Fibroblast of lung (primary cell): ENCODE measurements at regions not wholly inside any gene's neighbourhood (a gene's known extent, or its start where the extent isn't known, plus 50 kb on each side); places are given as distances from the start of the nearest gene placed in this dataset.

Source experiments
- DNase-seq, 2 donors: peaks; one replicate each; pipeline versions ENCODE4 v3.0.0 to v3.0.0-alpha.2; 2010; ENCODE audit warnings: low read depth in 2 of 2
- H2AFZ ChIP-seq: 2 replicates; pipeline ENCODE4 v1.5.1; 2012; ENCODE audit warnings: low read length, control low read depth, inconsistent platforms
- H3K27ac ChIP-seq: 2 replicates; pipeline ENCODE4 v1.5.1; 2011; ENCODE audit warnings: low read length, control low read depth; ENCODE audit not compliant: insufficient read depth
- H3K27me3 ChIP-seq: 2 replicates; pipeline ENCODE4 v1.5.1; 2011; ENCODE audit warnings: mild to moderate bottlenecking, low read length; ENCODE audit not compliant: control insufficient read depth, insufficient read depth
- H3K36me3 ChIP-seq: 2 replicates; pipeline ENCODE4 v1.5.1; 2011; ENCODE audit warnings: low read length; ENCODE audit not compliant: control insufficient read depth, insufficient read depth
- H3K4me1 ChIP-seq: 2 replicates; pipeline ENCODE4 v1.5.1; 2011; ENCODE audit warnings: low read length; ENCODE audit not compliant: control insufficient read depth, insufficient read depth; ENCODE audit errors: extremely low read depth
- H3K4me2 ChIP-seq: 2 replicates; pipeline ENCODE4 v1.5.1; 2011; ENCODE audit warnings: low read length, control low read depth; ENCODE audit not compliant: insufficient read depth; ENCODE audit errors: extremely low read depth
- H3K4me3 ChIP-seq, 4 experiments: fragments of 200-600 bp in 1 of 4; sonication (generic) in 1 of 4; replicated peaks in 1 of 4; 2 replicates each; pipeline ENCODE4 v1.5.1; 2011 to 2016; ENCODE audit warnings: low read length in 4 of 4, low read depth in 3 of 4, mild to moderate bottlenecking in 3 of 4, control low read depth in 2 of 4, inconsistent platforms in 1 of 4, mixed read lengths in 1 of 4; ENCODE audit not compliant: insufficient read depth in 1 of 4; ENCODE audit errors: control extremely low read depth in 1 of 4
- H3K79me2 ChIP-seq: 2 replicates; pipeline ENCODE4 v1.5.1; 2012; ENCODE audit warnings: mild to moderate bottlenecking, low read length, inconsistent platforms; ENCODE audit not compliant: control insufficient read depth, insufficient read depth
- H3K9ac ChIP-seq: 2 replicates; pipeline ENCODE4 v1.5.1; 2011; ENCODE audit warnings: mild to moderate bottlenecking, low read length, control low read depth; ENCODE audit not compliant: insufficient read depth
- H3K9me3 ChIP-seq: 2 replicates; pipeline ENCODE4 v1.5.1; 2012; ENCODE audit warnings: low read depth, low read length; ENCODE audit not compliant: control insufficient read depth, insufficient read depth
- H4K20me1 ChIP-seq: 2 replicates; pipeline ENCODE4 v1.5.1; 2011; ENCODE audit warnings: low read length; ENCODE audit not compliant: control insufficient read depth, insufficient read depth; ENCODE audit errors: extremely low read depth
- EZH2 ChIP-seq: IDR thresholded peaks from 2 replicates; pipeline ENCODE4 v1.5.1; 2012; ENCODE audit warnings: low read length, control low read depth, mild to moderate bottlenecking; ENCODE audit errors: missing control alignments
- TF ChIP-seq, protein P1 (sequence below), 2 donors: IDR thresholded peaks in 1 of 2; conservative IDR thresholded peaks in 1 of 2; 1 replicate in 1 of 2; 2 replicates in 1 of 2; pipeline ENCODE4 v1.5.1; 2011 to 2012; ENCODE audit warnings: low read length in 2 of 2, control low read depth in 1 of 2, inconsistent platforms in 1 of 2, low read depth in 1 of 2, mild to moderate bottlenecking in 1 of 2

- DNase-seq: no peak
- no peak overlapping the region for H3K4me3 ChIP-seq
- H3K4me1 ChIP-seq: no peaks in the 10 kb centered on the region
- H4K20me1 ChIP-seq: no peaks in the 10 kb centered on the region
- no peak overlapping the region for H3K27ac ChIP-seq
- no peaks in the 10 kb centered on the region for H3K27me3 ChIP-seq
- no peaks in the 10 kb centered on the region for H3K36me3 ChIP-seq
- no peak overlapping the region for H2AFZ ChIP-seq
- TF ChIP-seq, protein P1, sequence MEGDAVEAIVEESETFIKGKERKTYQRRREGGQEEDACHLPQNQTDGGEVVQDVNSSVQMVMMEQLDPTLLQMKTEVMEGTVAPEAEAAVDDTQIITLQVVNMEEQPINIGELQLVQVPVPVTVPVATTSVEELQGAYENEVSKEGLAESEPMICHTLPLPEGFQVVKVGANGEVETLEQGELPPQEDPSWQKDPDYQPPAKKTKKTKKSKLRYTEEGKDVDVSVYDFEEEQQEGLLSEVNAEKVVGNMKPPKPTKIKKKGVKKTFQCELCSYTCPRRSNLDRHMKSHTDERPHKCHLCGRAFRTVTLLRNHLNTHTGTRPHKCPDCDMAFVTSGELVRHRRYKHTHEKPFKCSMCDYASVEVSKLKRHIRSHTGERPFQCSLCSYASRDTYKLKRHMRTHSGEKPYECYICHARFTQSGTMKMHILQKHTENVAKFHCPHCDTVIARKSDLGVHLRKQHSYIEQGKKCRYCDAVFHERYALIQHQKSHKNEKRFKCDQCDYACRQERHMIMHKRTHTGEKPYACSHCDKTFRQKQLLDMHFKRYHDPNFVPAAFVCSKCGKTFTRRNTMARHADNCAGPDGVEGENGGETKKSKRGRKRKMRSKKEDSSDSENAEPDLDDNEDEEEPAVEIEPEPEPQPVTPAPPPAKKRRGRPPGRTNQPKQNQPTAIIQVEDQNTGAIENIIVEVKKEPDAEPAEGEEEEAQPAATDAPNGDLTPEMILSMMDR (conservative IDR thresholded peaks at IDR 0.05 in 1 of 2, IDR thresholded peaks at IDR 0.05 in 1 of 2; ENCODE audit: low read depth in 1 of 2, low read length in 2 of 2): no peak
- no peak for TF ChIP-seq EZH2
- H3K9ac ChIP-seq: no peak overlapping the region
- H3K9me3 ChIP-seq: no peaks in the 10 kb centered on the region
- H3K79me2 ChIP-seq: no peaks in the 10 kb centered on the region
- no peak overlapping the region for H3K4me2 ChIP-seq
Measured at GRCh38 chr1:70909262-70909822, 138.3 kb downstream of the PTGER3 start.

DNA sequence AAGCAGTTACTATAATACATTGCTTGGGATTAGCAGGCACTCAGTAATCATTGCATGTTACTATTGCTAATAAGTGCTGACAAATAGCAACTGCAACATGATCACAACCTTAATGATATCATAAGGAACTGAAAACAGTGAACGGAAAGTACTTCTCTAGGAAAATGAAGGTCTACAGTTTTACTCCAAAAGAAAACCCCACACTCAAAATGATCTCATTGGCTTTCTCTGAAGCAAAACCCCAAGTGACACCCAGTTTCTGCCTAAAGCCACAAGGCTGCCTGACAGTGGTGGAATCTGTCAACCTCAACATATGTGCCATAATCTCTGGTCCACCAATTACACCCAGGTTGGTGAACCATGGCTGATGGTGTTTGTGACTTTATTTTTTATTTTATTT is 137.6 kb downstream of the PTGER3 start:
- Histone ChIP-seq H3K27me3 (no peaks in the 10 kb centered on the region), H4K20me1 (no peaks in the 10 kb centered on the region), H3K79me2 (no peaks in the 10 kb centered on the region), H3K9ac (no peak overlapping the region), H3K9me3 (no peaks in the 10 kb centered on the region), H2AFZ (no peak overlapping the region), H3K27ac (no peak overlapping the region), H3K4me2 (no peak overlapping the region), H3K36me3 (no peaks in the 10 kb centered on the region), H3K4me1 (no peaks in the 10 kb centered on the region), H3K4me3 (no peak overlapping the region)
- DNase-seq: no peak
- TF ChIP-seq EZH2: no peak
- TF ChIP-seq, protein P1 (conservative IDR thresholded peaks at IDR 0.05 in 1 of 2, IDR thresholded peaks at IDR 0.05 in 1 of 2; ENCODE audit: low read depth in 1 of 2, low read length in 2 of 2): no peak

DNA sequence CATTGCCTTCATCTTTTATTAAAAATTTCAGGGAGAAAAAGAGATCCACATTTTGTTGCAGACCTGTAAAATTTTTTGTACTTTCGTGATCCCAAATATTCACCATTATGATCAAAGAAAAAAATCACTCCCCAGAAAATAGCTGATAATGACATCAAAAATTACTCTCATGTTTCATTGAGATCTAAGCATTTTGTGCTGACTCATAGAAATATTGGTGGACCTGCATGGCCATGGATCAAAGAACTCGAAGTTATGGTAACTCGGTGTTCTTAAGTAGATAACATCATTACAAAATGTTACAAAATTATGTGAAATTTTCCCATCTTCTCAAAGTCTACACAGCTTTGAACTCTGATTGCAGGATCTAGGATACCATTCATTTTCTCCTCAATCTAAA is 135.8 kb downstream of the PTGER3 start:
- no peak overlapping the region for H3K9ac ChIP-seq
- H2AFZ ChIP-seq: no peak overlapping the region
- H3K36me3 ChIP-seq: no peaks in the 10 kb centered on the region
- TF ChIP-seq, protein P1 (conservative IDR thresholded peaks at IDR 0.05 in 1 of 2, IDR thresholded peaks at IDR 0.05 in 1 of 2; ENCODE audit: low read depth in 1 of 2, low read length in 2 of 2): no peak
- no peak for TF ChIP-seq EZH2
- H3K4me3 ChIP-seq: no peak overlapping the region
- no peaks in the 10 kb centered on the region for H3K9me3 ChIP-seq
- H3K4me2 ChIP-seq: no peak overlapping the region
- no peaks in the 10 kb centered on the region for H3K79me2 ChIP-seq
- DNase-seq: no peak
- H3K4me1 ChIP-seq: no peaks in the 10 kb centered on the region
- no peak overlapping the region for H3K27ac ChIP-seq
- H4K20me1 ChIP-seq: no peaks in the 10 kb centered on the region
- no peaks in the 10 kb centered on the region for H3K27me3 ChIP-seq
